ENCODE measurements at regions not wholly inside any gene's neighbourhood (a gene's known extent, or its start where the extent isn't known, plus 50 kb on each side); places are given as distances from the start of the nearest gene placed in this dataset.

DNA sequence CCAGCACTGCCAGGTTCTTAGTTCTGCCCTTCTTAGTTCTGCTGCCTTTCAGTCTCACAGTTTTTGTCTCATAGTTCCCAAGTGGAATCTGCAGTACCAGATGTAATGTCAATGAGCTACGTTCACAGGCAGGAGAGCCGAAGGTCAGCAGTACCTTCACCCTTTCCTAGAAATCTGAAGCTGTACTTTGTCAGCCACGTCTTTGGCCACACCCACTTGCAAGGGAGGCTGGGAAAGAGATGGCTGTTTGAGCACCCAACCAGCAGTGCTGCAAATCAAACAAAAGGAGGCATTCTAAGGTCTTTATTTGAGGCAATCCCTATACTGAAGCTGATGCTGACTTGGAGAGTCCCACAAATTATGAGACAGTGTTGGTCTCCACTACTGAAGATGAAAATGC is 199.1 kb upstream of the NPY2R start:
- Mint-ChIP-seq H3K9me3 (ENCODE audit: unreplicated experiment) (no peaks in the 10 kb centered on the region), H3K27me3 (ENCODE audit: unreplicated experiment) (peaks cover 2% of the 10 kb centered on the region), H3K27ac (ENCODE audit: unreplicated experiment) (no peak overlapping the region), H3K4me3 (ENCODE audit: unreplicated experiment) (no peak overlapping the region), H3K4me1 (ENCODE audit: unreplicated experiment) (no peaks in the 10 kb centered on the region), H3K36me3 (ENCODE audit: low read depth, unreplicated experiment) (no peaks in the 10 kb centered on the region)
- TF ChIP-seq, protein P1, sequence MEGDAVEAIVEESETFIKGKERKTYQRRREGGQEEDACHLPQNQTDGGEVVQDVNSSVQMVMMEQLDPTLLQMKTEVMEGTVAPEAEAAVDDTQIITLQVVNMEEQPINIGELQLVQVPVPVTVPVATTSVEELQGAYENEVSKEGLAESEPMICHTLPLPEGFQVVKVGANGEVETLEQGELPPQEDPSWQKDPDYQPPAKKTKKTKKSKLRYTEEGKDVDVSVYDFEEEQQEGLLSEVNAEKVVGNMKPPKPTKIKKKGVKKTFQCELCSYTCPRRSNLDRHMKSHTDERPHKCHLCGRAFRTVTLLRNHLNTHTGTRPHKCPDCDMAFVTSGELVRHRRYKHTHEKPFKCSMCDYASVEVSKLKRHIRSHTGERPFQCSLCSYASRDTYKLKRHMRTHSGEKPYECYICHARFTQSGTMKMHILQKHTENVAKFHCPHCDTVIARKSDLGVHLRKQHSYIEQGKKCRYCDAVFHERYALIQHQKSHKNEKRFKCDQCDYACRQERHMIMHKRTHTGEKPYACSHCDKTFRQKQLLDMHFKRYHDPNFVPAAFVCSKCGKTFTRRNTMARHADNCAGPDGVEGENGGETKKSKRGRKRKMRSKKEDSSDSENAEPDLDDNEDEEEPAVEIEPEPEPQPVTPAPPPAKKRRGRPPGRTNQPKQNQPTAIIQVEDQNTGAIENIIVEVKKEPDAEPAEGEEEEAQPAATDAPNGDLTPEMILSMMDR (IDR thresholded peaks at IDR 0.05; ENCODE audit: unreplicated experiment) = no peak
- DNase-seq (ENCODE audit: low spot score) = no peak

DNA sequence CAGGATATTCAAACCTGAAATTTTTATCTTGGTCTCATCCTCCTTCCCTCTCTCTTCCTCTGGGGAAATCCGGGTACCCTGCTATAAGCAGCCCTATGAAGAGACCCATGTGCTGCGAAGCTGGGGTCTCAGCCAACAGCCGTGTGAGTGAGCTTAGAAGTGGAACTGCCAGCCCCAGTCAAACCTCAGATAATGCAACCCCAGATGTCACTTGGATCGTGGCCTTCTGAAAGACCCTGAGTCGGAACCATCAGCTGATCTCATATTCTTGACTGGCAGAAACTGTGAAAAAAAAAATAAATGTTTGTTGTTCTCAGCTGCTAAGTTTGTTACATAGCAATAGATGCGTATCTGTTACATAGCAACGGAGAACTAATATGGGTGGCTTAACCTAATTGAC is 198.1 kb upstream of the NPY2R start:
- no peak overlapping the region for H3K4me3 Mint-ChIP-seq (ENCODE audit: unreplicated experiment)
- H3K9me3 Mint-ChIP-seq (ENCODE audit: unreplicated experiment) = no peaks in the 10 kb centered on the region
- H3K27ac Mint-ChIP-seq (ENCODE audit: unreplicated experiment) = no peak overlapping the region
- peaks cover 2% of the 10 kb centered on the region for H3K27me3 Mint-ChIP-seq (ENCODE audit: unreplicated experiment)
- no peaks in the 10 kb centered on the region for H3K36me3 Mint-ChIP-seq (ENCODE audit: low read depth, unreplicated experiment)
- TF ChIP-seq, protein P1 (IDR thresholded peaks at IDR 0.05; ENCODE audit: unreplicated experiment) = no peak
- H3K4me1 Mint-ChIP-seq (ENCODE audit: unreplicated experiment) = no peaks in the 10 kb centered on the region
- DNase-seq (ENCODE audit: low spot score) = no peak

DNA sequence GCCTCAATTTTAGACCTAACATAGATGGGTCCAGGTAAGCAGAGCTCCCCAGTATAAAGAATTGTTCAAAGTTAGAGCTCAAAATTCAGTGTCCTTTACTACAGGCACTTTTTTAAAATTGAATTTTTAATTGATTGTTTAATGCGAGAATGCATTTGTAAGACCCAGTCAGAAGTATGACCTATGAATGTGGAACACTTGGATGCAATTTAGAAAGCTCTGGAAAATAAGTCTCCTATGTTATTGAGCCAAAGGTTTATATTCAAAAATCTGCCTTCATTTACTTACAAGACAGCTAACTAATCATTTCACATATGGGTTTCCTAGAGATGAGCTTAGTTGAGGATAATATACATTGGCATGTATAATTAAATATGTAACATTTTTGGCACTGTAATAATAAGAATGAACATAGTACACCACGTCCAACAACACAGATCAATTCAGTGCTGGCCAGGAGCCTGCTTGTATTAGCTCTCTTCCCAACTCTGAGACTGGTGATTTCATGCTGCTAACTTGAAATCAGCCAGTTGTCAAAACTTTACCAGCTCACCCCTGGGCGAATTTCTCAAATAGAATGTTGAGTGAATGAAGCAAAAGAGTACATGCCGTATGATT is 197.2 kb upstream of the NPY2R start:
- Mint-ChIP-seq H3K36me3 (ENCODE audit: low read depth, unreplicated experiment) (no peaks in the 10 kb centered on the region), H3K4me3 (ENCODE audit: unreplicated experiment) (no peak overlapping the region), H3K4me1 (ENCODE audit: unreplicated experiment) (peaks cover 6% of the 10 kb centered on the region), H3K9me3 (ENCODE audit: unreplicated experiment) (no peaks in the 10 kb centered on the region), H3K27ac (ENCODE audit: unreplicated experiment) (no peak overlapping the region), H3K27me3 (ENCODE audit: unreplicated experiment) (no peaks in the 10 kb centered on the region)
- TF ChIP-seq, protein P1 (IDR thresholded peaks at IDR 0.05; ENCODE audit: unreplicated experiment) = no peak
- no peak for DNase-seq (ENCODE audit: low spot score)

DNA sequence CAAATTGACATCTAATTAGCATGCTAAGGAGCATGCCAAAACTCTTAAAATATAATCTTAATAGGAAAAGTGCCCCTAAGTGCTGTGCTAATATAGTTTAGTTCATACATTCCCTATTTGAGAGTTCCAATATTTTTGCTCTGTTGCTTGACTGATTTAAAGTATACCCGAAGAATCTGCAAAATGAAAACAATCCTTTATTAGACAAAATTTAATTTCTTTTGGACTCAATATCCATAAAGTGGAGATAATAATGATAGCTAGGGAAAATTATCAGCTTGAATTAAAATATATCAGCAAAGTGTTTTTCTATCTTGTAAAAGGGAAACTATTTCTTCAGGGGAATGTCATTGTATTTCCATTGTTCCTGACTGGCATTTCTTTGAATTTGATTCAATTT is 196.0 kb upstream of the NPY2R start:
- Mint-ChIP-seq H3K4me3 (ENCODE audit: unreplicated experiment) (no peak overlapping the region), H3K27me3 (ENCODE audit: unreplicated experiment) (no peaks in the 10 kb centered on the region), H3K4me1 (ENCODE audit: unreplicated experiment) (peaks cover 13% of the 10 kb centered on the region), H3K36me3 (ENCODE audit: low read depth, unreplicated experiment) (no peaks in the 10 kb centered on the region), H3K9me3 (ENCODE audit: unreplicated experiment) (no peaks in the 10 kb centered on the region), H3K27ac (ENCODE audit: unreplicated experiment) (no peak overlapping the region)
- TF ChIP-seq, protein P1 (IDR thresholded peaks at IDR 0.05; ENCODE audit: unreplicated experiment) = no peak
- DNase-seq (ENCODE audit: low spot score) = no peak

DNA sequence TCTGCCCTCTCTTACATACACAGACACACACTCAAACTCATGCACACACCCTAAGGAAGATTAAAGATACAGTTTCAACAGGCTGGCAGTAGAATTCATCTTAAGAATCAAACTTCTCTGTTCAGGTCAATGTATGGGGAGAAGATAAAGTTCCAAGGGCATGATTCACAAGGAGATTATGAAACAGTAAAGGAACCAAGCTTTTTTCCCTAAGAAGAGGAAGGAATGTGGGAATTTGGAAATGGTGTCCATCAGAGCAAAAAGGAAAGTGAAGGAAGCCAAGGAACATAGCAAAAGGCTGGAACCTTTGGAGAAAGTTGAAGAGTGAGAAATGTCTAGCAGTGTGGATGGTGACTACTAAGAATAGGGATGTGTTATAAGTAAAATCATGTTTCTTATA is 191.0 kb upstream of the NPY2R start:
- no peak for DNase-seq (ENCODE audit: low spot score)
- Mint-ChIP-seq H3K4me3 (ENCODE audit: unreplicated experiment) (no peak overlapping the region), H3K4me1 (ENCODE audit: unreplicated experiment) (peaks cover 13% of the 10 kb centered on the region), H3K9me3 (ENCODE audit: unreplicated experiment) (no peaks in the 10 kb centered on the region), H3K36me3 (ENCODE audit: low read depth, unreplicated experiment) (no peaks in the 10 kb centered on the region), H3K27me3 (ENCODE audit: unreplicated experiment) (peaks cover 3% of the 10 kb centered on the region), H3K27ac (ENCODE audit: unreplicated experiment) (no peak overlapping the region)
- TF ChIP-seq, protein P1 (IDR thresholded peaks at IDR 0.05; ENCODE audit: unreplicated experiment) = no peak

Measured in endothelial cell (in vitro differentiated cells).